Stimulated activated naive CD8-positive, alpha-beta T cell treated with anti-CD3 and anti-CD28 coated beads, Interleukin-15, amount 100 ng/mL, for 72 hours (primary cell): ENCODE measurements at regions not wholly inside any gene's neighbourhood (a gene's known extent, or its start where the extent isn't known, plus 50 kb on each side); places are given as distances from the start of the nearest gene placed in this dataset.

Experiments
- ATAC-seq: fragments of 150-1000 bp; cut with Tn5 transposase; 2 replicates; pipeline ENCODE4 v1.10.0; 2021; ENCODE audit warnings: mild to moderate bottlenecking, moderate library complexity
- DNase-seq, 2 donors: peaks; one replicate each; pipeline ENCODE4 v3.0.0; 2021 to 2022
- H3K27ac Mint-ChIP-seq, 2 donors: one replicate each; pipeline ENCODE4 v1.8.0; 2022; ENCODE audit warnings: mild to moderate bottlenecking in 2 of 2, mixed read lengths in 2 of 2, moderate library complexity in 2 of 2
- H3K27me3 Mint-ChIP-seq: one replicate; pipeline ENCODE4 v1.8.0; 2022; ENCODE audit warnings: mixed read lengths
- H3K4me1 Mint-ChIP-seq: one replicate; pipeline ENCODE4 v1.8.0; 2022; ENCODE audit warnings: mild to moderate bottlenecking, mixed read lengths
- H3K4me3 Mint-ChIP-seq, 2 donors: one replicate each; pipeline ENCODE4 v1.8.0; 2022; ENCODE audit warnings: mild to moderate bottlenecking in 2 of 2, mixed read lengths in 2 of 2, moderate library complexity in 1 of 2
- H3K9me3 Mint-ChIP-seq, 2 donors: one replicate each; pipeline ENCODE4 v1.8.0; 2022; ENCODE audit warnings: mixed read lengths in 2 of 2

- Mint-ChIP-seq H3K9me3 (no peaks in the 10 kb centered on the region), H3K4me1 (peaks cover 5% of the 10 kb centered on the region), H3K4me3 (no peak overlapping the region), H3K27ac (no peak overlapping the region), H3K27me3 (no peaks in the 10 kb centered on the region)
- DNase-seq (no peak), ATAC-seq (no peak)
These were observed 55.2 kb upstream of the MPEG1 start for GRCh38 chr11:59267736-59268475.

GRCh38 chr11:59267196-59267595, 54.5 kb upstream of the MPEG1 start:
- Mint-ChIP-seq H3K27me3 (no peaks in the 10 kb centered on the region), H3K9me3 (no peaks in the 10 kb centered on the region), H3K4me1 (no peaks in the 10 kb centered on the region), H3K4me3 (no peak overlapping the region), H3K27ac (no peak overlapping the region)
- DNase-seq (no peak), ATAC-seq (no peak)

GRCh38 chr11:59266491-59266890, 53.8 kb upstream of the MPEG1 start:
- Mint-ChIP-seq H3K4me1 (no peaks in the 10 kb centered on the region), H3K27ac (no peak overlapping the region), H3K9me3 (no peaks in the 10 kb centered on the region), H3K4me3 (no peak overlapping the region), H3K27me3 (no peaks in the 10 kb centered on the region)
- DNase-seq (no peak), ATAC-seq (no peak)

- Mint-ChIP-seq H3K4me1 (no peaks in the 10 kb centered on the region), H3K27ac (no peak overlapping the region)
- DNase-seq, result no peak
These were observed 53.0 kb upstream of the MPEG1 start for GRCh38 chr11:59265735-59266134.

GRCh38 chr11:59264736-59265135, 52.0 kb upstream of the MPEG1 start:
- Mint-ChIP-seq H3K27ac (no peak overlapping the region), H3K4me1 (no peaks in the 10 kb centered on the region), H3K4me3 (no peak overlapping the region), H3K27me3 (no peaks in the 10 kb centered on the region), H3K9me3 (no peaks in the 10 kb centered on the region)
- ATAC-seq, result no peak
- no peak for DNase-seq

More at GRCh38 chr11:59265735-59266134, 53.0 kb upstream of the MPEG1 start:
- no peak for ATAC-seq
- Mint-ChIP-seq H3K4me3 (no peak overlapping the region), H3K27me3 (no peaks in the 10 kb centered on the region), H3K9me3 (no peaks in the 10 kb centered on the region)

GRCh38 chr11:59263225-59263894, 50.6 kb upstream of the MPEG1 start:
- Mint-ChIP-seq H3K27ac (no peak overlapping the region), H3K4me1 (no peaks in the 10 kb centered on the region), H3K9me3 (no peaks in the 10 kb centered on the region), H3K27me3 (no peaks in the 10 kb centered on the region), H3K4me3 (no peak overlapping the region)
- peak; percentile 27 for ATAC-seq
- DNase-seq, result no peak
